Panc1 (cell line): ENCODE measurements at regions not wholly inside any gene's neighbourhood (a gene's known extent, or its start where the extent isn't known, plus 50 kb on each side); places are given as distances from the start of the nearest gene placed in this dataset.

Source experiments
- POLR2AphosphoS5 ChIP-seq: IDR thresholded peaks from 2 replicates; pipeline ENCODE4 v1.6.1; 2012; ENCODE audit warnings: mild to moderate bottlenecking, low read depth, low read length, moderate library complexity
- SIN3A ChIP-seq: IDR thresholded peaks from 2 replicates; pipeline ENCODE4 v1.6.1; 2012; ENCODE audit warnings: low read depth, mild to moderate bottlenecking, low read length, moderate library complexity, borderline replicate concordance; ENCODE audit not compliant: insufficient read depth
- TCF7L2 ChIP-seq: IDR thresholded peaks from 2 replicates; pipeline ENCODE4 v1.6.1; 2011; ENCODE audit warnings: mild to moderate bottlenecking, low read depth, low read length, inconsistent platforms
- TF ChIP-seq, protein P1 (sequence below): fragments of 450-650 bp; IDR thresholded peaks from 2 replicates; pipeline ENCODE4 v1.5.1; 2017; ENCODE audit warnings: mild to moderate bottlenecking
- TF ChIP-seq, protein P2 (sequence below), 2 experiments: IDR thresholded peaks; 2 replicates each; pipeline ENCODE4 v1.6.1; 2011 to 2012; ENCODE audit warnings: low read depth in 2 of 2, control low read depth in 1 of 2, low read length in 1 of 2, mild to moderate bottlenecking in 1 of 2, moderate library complexity in 1 of 2; ENCODE audit not compliant: insufficient read depth in 1 of 2

DNA sequence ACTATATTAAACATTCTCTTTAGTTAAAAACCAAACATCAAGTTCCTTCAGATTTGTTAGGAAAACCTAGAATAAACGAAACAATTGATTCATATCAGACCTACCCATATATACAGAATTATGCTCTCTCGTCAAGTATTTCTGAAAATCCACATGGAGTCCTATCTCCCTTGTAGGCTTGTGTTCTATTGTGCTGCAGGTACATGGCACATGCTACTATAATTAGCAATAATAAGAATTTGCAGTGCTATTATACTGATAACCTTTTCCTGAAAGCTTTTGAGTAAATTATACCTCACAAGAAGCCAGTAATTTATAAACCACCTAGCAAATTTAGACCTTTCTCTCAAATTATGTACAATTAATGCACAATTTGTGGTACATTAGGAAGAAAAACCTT lies 158.6 kb upstream of the STK17B start:
- no peak for TF ChIP-seq SIN3A
- TF ChIP-seq, protein P1, sequence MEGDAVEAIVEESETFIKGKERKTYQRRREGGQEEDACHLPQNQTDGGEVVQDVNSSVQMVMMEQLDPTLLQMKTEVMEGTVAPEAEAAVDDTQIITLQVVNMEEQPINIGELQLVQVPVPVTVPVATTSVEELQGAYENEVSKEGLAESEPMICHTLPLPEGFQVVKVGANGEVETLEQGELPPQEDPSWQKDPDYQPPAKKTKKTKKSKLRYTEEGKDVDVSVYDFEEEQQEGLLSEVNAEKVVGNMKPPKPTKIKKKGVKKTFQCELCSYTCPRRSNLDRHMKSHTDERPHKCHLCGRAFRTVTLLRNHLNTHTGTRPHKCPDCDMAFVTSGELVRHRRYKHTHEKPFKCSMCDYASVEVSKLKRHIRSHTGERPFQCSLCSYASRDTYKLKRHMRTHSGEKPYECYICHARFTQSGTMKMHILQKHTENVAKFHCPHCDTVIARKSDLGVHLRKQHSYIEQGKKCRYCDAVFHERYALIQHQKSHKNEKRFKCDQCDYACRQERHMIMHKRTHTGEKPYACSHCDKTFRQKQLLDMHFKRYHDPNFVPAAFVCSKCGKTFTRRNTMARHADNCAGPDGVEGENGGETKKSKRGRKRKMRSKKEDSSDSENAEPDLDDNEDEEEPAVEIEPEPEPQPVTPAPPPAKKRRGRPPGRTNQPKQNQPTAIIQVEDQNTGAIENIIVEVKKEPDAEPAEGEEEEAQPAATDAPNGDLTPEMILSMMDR, result no peak
- TF ChIP-seq, protein P2, sequence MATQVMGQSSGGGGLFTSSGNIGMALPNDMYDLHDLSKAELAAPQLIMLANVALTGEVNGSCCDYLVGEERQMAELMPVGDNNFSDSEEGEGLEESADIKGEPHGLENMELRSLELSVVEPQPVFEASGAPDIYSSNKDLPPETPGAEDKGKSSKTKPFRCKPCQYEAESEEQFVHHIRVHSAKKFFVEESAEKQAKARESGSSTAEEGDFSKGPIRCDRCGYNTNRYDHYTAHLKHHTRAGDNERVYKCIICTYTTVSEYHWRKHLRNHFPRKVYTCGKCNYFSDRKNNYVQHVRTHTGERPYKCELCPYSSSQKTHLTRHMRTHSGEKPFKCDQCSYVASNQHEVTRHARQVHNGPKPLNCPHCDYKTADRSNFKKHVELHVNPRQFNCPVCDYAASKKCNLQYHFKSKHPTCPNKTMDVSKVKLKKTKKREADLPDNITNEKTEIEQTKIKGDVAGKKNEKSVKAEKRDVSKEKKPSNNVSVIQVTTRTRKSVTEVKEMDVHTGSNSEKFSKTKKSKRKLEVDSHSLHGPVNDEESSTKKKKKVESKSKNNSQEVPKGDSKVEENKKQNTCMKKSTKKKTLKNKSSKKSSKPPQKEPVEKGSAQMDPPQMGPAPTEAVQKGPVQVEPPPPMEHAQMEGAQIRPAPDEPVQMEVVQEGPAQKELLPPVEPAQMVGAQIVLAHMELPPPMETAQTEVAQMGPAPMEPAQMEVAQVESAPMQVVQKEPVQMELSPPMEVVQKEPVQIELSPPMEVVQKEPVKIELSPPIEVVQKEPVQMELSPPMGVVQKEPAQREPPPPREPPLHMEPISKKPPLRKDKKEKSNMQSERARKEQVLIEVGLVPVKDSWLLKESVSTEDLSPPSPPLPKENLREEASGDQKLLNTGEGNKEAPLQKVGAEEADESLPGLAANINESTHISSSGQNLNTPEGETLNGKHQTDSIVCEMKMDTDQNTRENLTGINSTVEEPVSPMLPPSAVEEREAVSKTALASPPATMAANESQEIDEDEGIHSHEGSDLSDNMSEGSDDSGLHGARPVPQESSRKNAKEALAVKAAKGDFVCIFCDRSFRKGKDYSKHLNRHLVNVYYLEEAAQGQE (IDR thresholded peaks at IDR 0.05; ENCODE audit: insufficient read depth in 1 of 2, low read depth in 2 of 2, low read length in 1 of 2), result no peak
- no peak for TF ChIP-seq POLR2AphosphoS5
- no peak for TF ChIP-seq TCF7L2
